IMR-90 (cell line): ENCODE measurements at regions not wholly inside any gene's neighbourhood (a gene's known extent, or its start where the extent isn't known, plus 50 kb on each side); places are given as distances from the start of the nearest gene placed in this dataset.

Experiments
- ATAC-seq: fragments of 200-7000 bp; cut with Tn5 transposase; 2 replicates; pipeline ENCODE4 v1.9.1; 2020; ENCODE audit warnings: low read depth, mild to moderate bottlenecking, moderate library complexity
- BruUV-seq: library from RNA; stranded (reverse); fragments of 400-500 nt; replicated peaks from 2 replicates; lab custom pipeline; 2021; lab: Mats Ljungman, UMichigan
- CTCF ChIA-PET: fragments of 300-600 bp; formaldehyde crosslinking; extraction: SDS; loops from one replicate; lab custom pipeline; 2021; ENCODE audit warnings: antibody characterized with exemption; lab: Yijun Ruan, JAX
- POLR2A ChIA-PET: fragments of 300-600 bp; sonication (Branson Sonifier 250); formaldehyde crosslinking; loops from one replicate; lab custom pipeline; 2022; ENCODE audit warnings: antibody characterized with exemption; ENCODE audit not compliant: unreplicated experiment; lab: Charles Lee
- DNase-seq: peaks from one replicate; pipeline ENCODE4 v3.0.0; 2013
- H2AFZ ChIP-seq: replicated peaks from 2 replicates; pipeline ENCODE3; 2013; ENCODE audit warnings: low read length, mild to moderate bottlenecking; ENCODE audit not compliant: poor library complexity
- H2AK5ac ChIP-seq: 2 replicates; pipeline ENCODE4 v1.6.1; 2013; ENCODE audit warnings: low read depth, low read length, inconsistent platforms
- H2AK9ac ChIP-seq: replicated peaks from 2 replicates; pipeline ENCODE3; 2013; ENCODE audit warnings: mild to moderate bottlenecking, low read depth, low read length, moderate library complexity; ENCODE audit not compliant: poor library complexity
- H2BK120ac ChIP-seq: 2 replicates; pipeline ENCODE4 v1.6.1; 2013; ENCODE audit warnings: low read depth, low read length, inconsistent platforms
- H2BK15ac ChIP-seq: 3 replicates; pipeline ENCODE4 v1.6.1; 2013; ENCODE audit warnings: low read depth, low read length, inconsistent platforms
- H2BK20ac ChIP-seq: 2 replicates; pipeline ENCODE4 v1.6.1; 2013; ENCODE audit warnings: low read depth, mild to moderate bottlenecking, inconsistent platforms, low read length, moderate library complexity
- H2BK5ac ChIP-seq: 2 replicates; pipeline ENCODE4 v1.6.1; 2013; ENCODE audit warnings: mild to moderate bottlenecking, low read depth, low read length, inconsistent platforms; ENCODE audit not compliant: poor library complexity, severe bottlenecking
- H3K14ac ChIP-seq: replicated peaks from 2 replicates; pipeline ENCODE4 v1.6.1; 2013; ENCODE audit warnings: low read depth, low read length, inconsistent platforms
- H3K18ac ChIP-seq: 2 replicates; pipeline ENCODE4 v1.6.1; 2013; ENCODE audit warnings: low read depth, low read length, control low read depth
- H3K23ac ChIP-seq: 2 replicates; pipeline ENCODE4 v1.6.1; 2013; ENCODE audit warnings: low read depth, low read length, inconsistent platforms
- H3K27ac ChIP-seq: 2 replicates; pipeline ENCODE4 v1.5.1; 2013; ENCODE audit warnings: mild to moderate bottlenecking, control low read depth, low read length; ENCODE audit not compliant: insufficient read depth
- H3K27me3 ChIP-seq: 2 replicates; pipeline ENCODE4 v1.6.1; 2013; ENCODE audit warnings: low read length; ENCODE audit not compliant: control insufficient read depth, insufficient read depth
- H3K36me3 ChIP-seq: 2 replicates; pipeline ENCODE4 v1.6.1; 2013; ENCODE audit warnings: low read length, mixed read lengths; ENCODE audit not compliant: control insufficient read depth, insufficient read depth
- H3K4ac ChIP-seq: 2 replicates; pipeline ENCODE4 v1.6.1; 2013; ENCODE audit warnings: low read depth, low read length, inconsistent platforms
- H3K4me1 ChIP-seq: 2 replicates; pipeline ENCODE4 v1.6.1; 2013; ENCODE audit warnings: low read length, mixed read lengths; ENCODE audit not compliant: control insufficient read depth, insufficient read depth
- H3K4me2 ChIP-seq: 2 replicates; pipeline ENCODE4 v1.6.1; 2013; ENCODE audit warnings: low read depth, mild to moderate bottlenecking, control low read depth, low read length, moderate library complexity
- H3K4me3 ChIP-seq: 2 replicates; pipeline ENCODE4 v1.5.1; 2013; ENCODE audit warnings: low read depth, mild to moderate bottlenecking, control low read depth, low read length, moderate library complexity; ENCODE audit not compliant: insufficient read depth
- H3K56ac ChIP-seq: 2 replicates; pipeline ENCODE4 v1.6.1; 2013; ENCODE audit warnings: low read length, inconsistent platforms; ENCODE audit not compliant: insufficient read depth; ENCODE audit errors: extremely low read depth
- H3K79me1 ChIP-seq, 2 experiments: 2 replicates each; pipeline ENCODE4 v1.6.1; 2013; ENCODE audit warnings: low read length in 2 of 2, inconsistent platforms in 1 of 2, low read depth in 1 of 2
- H3K9ac ChIP-seq: 2 replicates; pipeline ENCODE4 v1.6.1; 2013; ENCODE audit warnings: low read depth, low read length, control low read depth
- H3K9me1 ChIP-seq: 2 replicates; pipeline ENCODE4 v1.6.1; 2013; ENCODE audit warnings: low read length, inconsistent platforms; ENCODE audit not compliant: insufficient read depth
- H3K9me3 ChIP-seq: 2 replicates; pipeline ENCODE4 v1.6.1; 2013; ENCODE audit warnings: low read length; ENCODE audit not compliant: control insufficient read depth, insufficient read depth
- H4K20me1 ChIP-seq: 2 replicates; pipeline ENCODE4 v1.6.1; 2013; ENCODE audit warnings: low read length, inconsistent platforms; ENCODE audit not compliant: insufficient read depth
- H4K5ac ChIP-seq: 2 replicates; pipeline ENCODE4 v1.6.1; 2013; ENCODE audit warnings: mild to moderate bottlenecking, low read depth, low read length, control low read depth
- H4K8ac ChIP-seq, 2 experiments: 2 replicates each; pipeline ENCODE4 v1.6.1; 2013; ENCODE audit warnings: low read depth in 2 of 2, low read length in 2 of 2, control low read depth in 1 of 2, inconsistent platforms in 1 of 2
- H4K91ac ChIP-seq: 2 replicates; pipeline ENCODE4 v1.6.1; 2013; ENCODE audit warnings: low read depth, low read length, inconsistent platforms; ENCODE audit not compliant: insufficient read depth
- BHLHE40 ChIP-seq: fragments of 150-350 bp; IDR thresholded peaks from 2 replicates; pipeline ENCODE4 v1.6.1; 2016; ENCODE audit warnings: mild to moderate bottlenecking, low read depth, low read length
- CEBPB ChIP-seq: IDR thresholded peaks from 2 replicates; pipeline ENCODE4 v1.6.1; 2012; ENCODE audit warnings: low read depth, low read length, improper control_type of control experiment
- CHD1 ChIP-seq: IDR thresholded peaks from 2 replicates; pipeline ENCODE4 v1.6.1; 2012; ENCODE audit warnings: low read depth, low read length, improper control_type of control experiment
- ELK1 ChIP-seq: fragments of 150-350 bp; IDR thresholded peaks from 2 replicates; pipeline ENCODE4 v1.6.1; 2016; ENCODE audit warnings: low read depth, mild to moderate bottlenecking, low read length, moderate library complexity, borderline replicate concordance
- FOS ChIP-seq: fragments of 150-350 bp; IDR thresholded peaks from 2 replicates; pipeline ENCODE4 v1.6.1; 2016; ENCODE audit warnings: low read depth, low read length
- MAFK ChIP-seq: IDR thresholded peaks from 2 replicates; pipeline ENCODE4 v1.6.1; 2012; ENCODE audit warnings: low read depth, low read length, improper control_type of control experiment
- MAZ ChIP-seq: IDR thresholded peaks from 2 replicates; pipeline ENCODE4 v1.6.1; 2012; ENCODE audit warnings: low read depth, mild to moderate bottlenecking, low read length, improper control_type of control experiment, moderate library complexity, borderline replicate concordance
- MXI1 ChIP-seq: IDR thresholded peaks from 2 replicates; pipeline ENCODE4 v1.6.1; 2012; ENCODE audit warnings: low read depth, mild to moderate bottlenecking, low read length, moderate library complexity, borderline replicate concordance
- NFE2L2 ChIP-seq: fragments of 150-350 bp; IDR thresholded peaks from 2 replicates; pipeline ENCODE4 v1.6.1; 2016; ENCODE audit warnings: low read depth, mild to moderate bottlenecking, low read length
- RCOR1 ChIP-seq: IDR thresholded peaks from 2 replicates; pipeline ENCODE4 v1.6.1; 2012; ENCODE audit warnings: mild to moderate bottlenecking, low read length, improper control_type of control experiment; ENCODE audit not compliant: insufficient replicate concordance
- RFX5 ChIP-seq: IDR thresholded peaks from 2 replicates; pipeline ENCODE4 v1.8.0; 2012; ENCODE audit warnings: low read depth, mild to moderate bottlenecking, low read length, moderate library complexity
- SMC3 ChIP-seq: fragments of 150-350 bp; IDR thresholded peaks from 2 replicates; pipeline ENCODE4 v1.6.1; 2016; ENCODE audit warnings: low read depth, mild to moderate bottlenecking, antibody characterized with exemption, low read length, moderate library complexity
- USF2 ChIP-seq: fragments of 150-350 bp; IDR thresholded peaks from 2 replicates; pipeline ENCODE4 v1.6.1; 2017; ENCODE audit warnings: mild to moderate bottlenecking, antibody characterized with exemption, low read length, low read depth
- WGBS, 2 experiments: methylation state at CpG; one replicate each; pipeline versions ENCODE4 v1.1.5 to v1.1.7; 2013; ENCODE audit warnings: missing lambda C conversion rate in 2 of 2; ENCODE audit not compliant: insufficient read length in 1 of 2; ENCODE audit errors: extremely low coverage in 2 of 2; 5-methylcytosine and 5-hydroxymethylcytosine counted together
- dilution Hi-C: fragments of 300-500 bp; cut with HindIII; formaldehyde crosslinking; loops from one replicate; pipeline ENCODE4 v1.14.3; 2018; ENCODE audit warnings: low sequenced_read_pairs; ENCODE audit not compliant: unreplicated experiment
- in situ Hi-C: fragments of 300-500 bp; cut with MboI; formaldehyde crosslinking; loops from 3 replicates; pipeline ENCODE4 v1.14.3; 2019; ENCODE audit warnings: low sequenced_read_pairs, inconsistent platforms, mixed read lengths
- intact Hi-C: fragments of 100-400 bp; cut with micrococcal nuclease; formaldehyde crosslinking; loops from 2 replicates; pipeline ENCODE4 v1.10.0; 2022

GRCh38 chr6:167465482-167465881, 140.6 kb downstream of the TTLL2 start:
- Histone ChIP-seq H3K23ac (no peak overlapping the region), H3K56ac (no peak overlapping the region), H2AFZ (no peak overlapping the region), H4K20me1 (no peaks in the 10 kb centered on the region), H3K9me3 (peaks cover 34% of the 10 kb centered on the region), H2BK5ac (no peak overlapping the region), H2AK9ac (no peak overlapping the region), H3K4ac (no peak overlapping the region), H3K27ac (no peak overlapping the region), H3K4me1 (no peaks in the 10 kb centered on the region), H3K79me1 (no peaks in the 10 kb centered on the region), H2AK5ac (no peak overlapping the region), H3K4me2 (no peak overlapping the region), H3K36me3 (no peaks in the 10 kb centered on the region), H2BK15ac (no peak overlapping the region), H4K8ac (no peak overlapping the region), H4K5ac (no peak overlapping the region), H3K18ac (no peak overlapping the region), H3K9ac (no peak overlapping the region), H3K9me1 (no peaks in the 10 kb centered on the region), H2BK120ac (no peak overlapping the region), H2BK20ac (no peak overlapping the region), H3K14ac (no peak overlapping the region), H3K27me3 (no peaks in the 10 kb centered on the region), H3K4me3 (no peak overlapping the region), H4K91ac (no peak overlapping the region)
- ChIA-PET CTCF (no interaction called here), POLR2A (no interaction called here)
- TF ChIP-seq RFX5 (no peak), MAFK (no peak), CHD1 (no peak), SMC3 (no peak), BHLHE40 (no peak), NFE2L2 (no peak), FOS (no peak), CEBPB (no peak), RCOR1 (no peak), MXI1 (no peak), MAZ (no peak), ELK1 (no peak), USF2 (no peak)
- dilution Hi-C loops, result no loop called here
- BruUV-seq, result no TSS peak
- ATAC-seq (no peak), DNase-seq (no peak)
- in situ Hi-C loops, result no loop called here
- intact Hi-C loops, result no loop called here
- WGBS, 2 experiments, result 24% methylated on average over 2 of the region's 5 CpGs; no CpG with 5 or more reads in 1 of the 2 experiments
